ENCODE measurements at regions not wholly inside any gene's neighbourhood (a gene's known extent, or its start where the extent isn't known, plus 50 kb on each side); places are given as distances from the start of the nearest gene placed in this dataset.

DNA sequence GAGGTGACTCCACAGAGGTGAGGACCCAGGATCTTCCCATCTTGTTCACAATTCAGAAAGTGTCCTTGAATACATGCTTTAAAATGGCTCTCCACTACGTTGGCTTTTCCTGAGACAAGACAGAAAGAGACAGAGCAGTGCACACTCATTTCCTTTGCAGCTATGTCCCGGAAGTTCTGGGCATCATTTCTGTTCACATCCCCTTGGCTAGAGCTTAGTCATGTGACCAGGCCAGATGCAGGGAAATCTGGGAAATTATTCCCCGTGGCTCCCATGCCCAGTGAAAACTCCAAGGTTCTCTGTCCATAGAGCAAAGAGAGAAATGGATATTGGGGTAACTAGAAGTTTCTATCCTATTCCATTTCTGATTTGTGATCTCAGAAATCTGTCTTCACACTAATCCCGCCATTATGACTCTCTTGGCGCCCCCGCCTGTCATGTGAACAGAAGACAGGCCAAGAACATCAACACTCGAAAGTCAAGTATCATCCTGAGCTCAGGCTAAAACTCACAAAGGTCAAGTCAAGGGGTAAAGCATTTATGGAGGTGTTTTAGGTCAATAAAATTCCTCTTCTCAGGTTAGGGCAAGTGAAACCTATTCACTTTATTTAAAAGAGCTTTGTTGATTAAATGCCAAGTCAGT lies 251.4 kb upstream of the HABP2 start:
- no peaks in the 10 kb centered on the region for H3K9me3 Mint-ChIP-seq (ENCODE audit: unreplicated experiment)
- DNase-seq (ENCODE audit: extremely low spot score, unreplicated experiment) = no peak
- H3K4me1 Mint-ChIP-seq (ENCODE audit: unreplicated experiment) = peaks cover 63% of the 10 kb centered on the region
- H3K4me3 Mint-ChIP-seq (ENCODE audit: unreplicated experiment) = no peak overlapping the region
- H3K27ac Mint-ChIP-seq (ENCODE audit: unreplicated experiment) = no peak overlapping the region
- TF ChIP-seq, protein P1, sequence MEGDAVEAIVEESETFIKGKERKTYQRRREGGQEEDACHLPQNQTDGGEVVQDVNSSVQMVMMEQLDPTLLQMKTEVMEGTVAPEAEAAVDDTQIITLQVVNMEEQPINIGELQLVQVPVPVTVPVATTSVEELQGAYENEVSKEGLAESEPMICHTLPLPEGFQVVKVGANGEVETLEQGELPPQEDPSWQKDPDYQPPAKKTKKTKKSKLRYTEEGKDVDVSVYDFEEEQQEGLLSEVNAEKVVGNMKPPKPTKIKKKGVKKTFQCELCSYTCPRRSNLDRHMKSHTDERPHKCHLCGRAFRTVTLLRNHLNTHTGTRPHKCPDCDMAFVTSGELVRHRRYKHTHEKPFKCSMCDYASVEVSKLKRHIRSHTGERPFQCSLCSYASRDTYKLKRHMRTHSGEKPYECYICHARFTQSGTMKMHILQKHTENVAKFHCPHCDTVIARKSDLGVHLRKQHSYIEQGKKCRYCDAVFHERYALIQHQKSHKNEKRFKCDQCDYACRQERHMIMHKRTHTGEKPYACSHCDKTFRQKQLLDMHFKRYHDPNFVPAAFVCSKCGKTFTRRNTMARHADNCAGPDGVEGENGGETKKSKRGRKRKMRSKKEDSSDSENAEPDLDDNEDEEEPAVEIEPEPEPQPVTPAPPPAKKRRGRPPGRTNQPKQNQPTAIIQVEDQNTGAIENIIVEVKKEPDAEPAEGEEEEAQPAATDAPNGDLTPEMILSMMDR (IDR thresholded peaks at IDR 0.05) = no peak
- H3K36me3 Mint-ChIP-seq (ENCODE audit: unreplicated experiment) = peaks cover 3% of the 10 kb centered on the region
- no peaks in the 10 kb centered on the region for H3K27me3 Mint-ChIP-seq (ENCODE audit: unreplicated experiment)

DNA sequence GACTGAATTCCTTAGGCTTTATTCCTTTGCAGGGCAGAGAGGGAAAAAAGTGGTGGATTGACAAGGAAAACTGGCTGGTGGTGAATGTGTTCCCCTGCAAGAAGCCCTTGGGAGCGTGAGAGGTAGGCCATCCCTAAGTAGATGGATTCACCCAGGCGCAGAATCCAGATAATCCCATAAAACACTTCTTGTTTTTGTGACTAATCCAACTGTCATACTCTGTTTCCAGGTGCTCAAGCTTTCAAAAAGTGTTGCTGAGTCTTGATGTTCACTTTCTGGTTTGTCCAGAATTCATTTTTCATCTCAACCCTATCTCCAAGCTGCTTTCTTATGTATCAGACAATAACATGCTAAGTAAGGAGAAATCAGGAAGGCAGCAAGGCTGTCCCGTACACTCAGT lies 250.8 kb upstream of the HABP2 start:
- TF ChIP-seq, protein P1 (IDR thresholded peaks at IDR 0.05) = no peak
- peaks cover 3% of the 10 kb centered on the region for H3K36me3 Mint-ChIP-seq (ENCODE audit: unreplicated experiment)
- H3K4me1 Mint-ChIP-seq (ENCODE audit: unreplicated experiment) = peaks cover 59% of the 10 kb centered on the region
- H3K27ac Mint-ChIP-seq (ENCODE audit: unreplicated experiment) = no peak overlapping the region
- H3K27me3 Mint-ChIP-seq (ENCODE audit: unreplicated experiment) = no peaks in the 10 kb centered on the region
- no peak overlapping the region for H3K4me3 Mint-ChIP-seq (ENCODE audit: unreplicated experiment)
- no peaks in the 10 kb centered on the region for H3K9me3 Mint-ChIP-seq (ENCODE audit: unreplicated experiment)
- DNase-seq (ENCODE audit: extremely low spot score, unreplicated experiment) = no peak

DNA sequence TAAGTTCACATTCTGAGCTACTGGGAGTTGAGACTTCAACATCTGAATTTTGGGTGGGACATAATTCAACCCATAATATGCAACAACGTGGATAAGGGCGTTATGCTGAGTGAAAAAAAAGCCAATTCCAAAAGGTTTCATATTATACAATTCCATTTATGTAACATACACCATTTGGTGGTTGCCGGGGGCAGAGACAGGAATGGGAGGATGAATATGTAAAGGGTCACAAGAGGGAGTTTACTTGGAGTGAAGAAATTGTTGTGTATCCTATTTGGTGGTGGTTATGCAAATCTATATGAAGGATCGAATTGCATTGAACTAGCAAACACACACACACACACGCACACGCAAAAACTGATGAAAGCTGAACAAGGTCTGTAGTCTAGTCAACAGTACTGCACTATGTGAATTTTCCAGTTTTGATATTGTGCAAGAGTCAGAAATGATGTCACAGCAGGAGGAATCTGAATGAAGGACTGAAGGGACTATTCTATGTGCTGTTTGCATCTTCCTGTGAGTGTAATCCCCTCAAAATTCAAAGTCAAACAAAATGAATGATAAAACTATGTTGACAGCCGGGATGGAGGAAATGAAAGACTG lies 249.2 kb upstream of the HABP2 start:
- Mint-ChIP-seq H3K4me3 (ENCODE audit: unreplicated experiment) (no peak overlapping the region), H3K9me3 (ENCODE audit: unreplicated experiment) (no peaks in the 10 kb centered on the region), H3K27ac (ENCODE audit: unreplicated experiment) (peak overlapping the region; percentile 39), H3K36me3 (ENCODE audit: unreplicated experiment) (peaks cover 3% of the 10 kb centered on the region), H3K27me3 (ENCODE audit: unreplicated experiment) (no peaks in the 10 kb centered on the region), H3K4me1 (ENCODE audit: unreplicated experiment) (peaks cover 43% of the 10 kb centered on the region)
- TF ChIP-seq, protein P1 (IDR thresholded peaks at IDR 0.05) = no peak
- no peak for DNase-seq (ENCODE audit: extremely low spot score, unreplicated experiment)

DNA sequence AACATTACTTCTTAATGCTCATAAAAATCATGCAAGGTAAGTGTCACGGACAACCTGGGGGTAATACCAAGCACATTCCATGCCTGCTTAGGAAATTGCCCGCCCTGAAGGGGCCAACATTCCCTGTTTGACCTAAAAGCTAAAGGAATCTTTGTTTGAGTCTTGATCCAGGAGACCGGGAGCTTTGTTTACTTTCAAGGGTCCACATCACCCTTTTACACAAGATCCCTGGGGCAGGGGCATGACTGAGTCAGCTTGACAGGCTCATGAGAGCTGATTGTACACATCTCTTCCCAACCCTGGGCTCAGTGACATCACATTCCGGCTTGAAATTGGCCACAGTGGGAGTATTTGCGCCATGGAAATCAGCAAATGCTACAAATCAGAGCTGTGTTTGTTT lies 248.1 kb upstream of the HABP2 start:
- H3K27me3 Mint-ChIP-seq (ENCODE audit: unreplicated experiment) = no peaks in the 10 kb centered on the region
- peak overlapping the region; percentile 59 for H3K27ac Mint-ChIP-seq (ENCODE audit: unreplicated experiment)
- TF ChIP-seq, protein P1 (IDR thresholded peaks at IDR 0.05) = no peak
- DNase-seq (ENCODE audit: extremely low spot score, unreplicated experiment) = no peak
- no peaks in the 10 kb centered on the region for H3K9me3 Mint-ChIP-seq (ENCODE audit: unreplicated experiment)
- H3K36me3 Mint-ChIP-seq (ENCODE audit: unreplicated experiment) = no peaks in the 10 kb centered on the region
- peaks cover 32% of the 10 kb centered on the region for H3K4me1 Mint-ChIP-seq (ENCODE audit: unreplicated experiment)
- no peak overlapping the region for H3K4me3 Mint-ChIP-seq (ENCODE audit: unreplicated experiment)

DNA sequence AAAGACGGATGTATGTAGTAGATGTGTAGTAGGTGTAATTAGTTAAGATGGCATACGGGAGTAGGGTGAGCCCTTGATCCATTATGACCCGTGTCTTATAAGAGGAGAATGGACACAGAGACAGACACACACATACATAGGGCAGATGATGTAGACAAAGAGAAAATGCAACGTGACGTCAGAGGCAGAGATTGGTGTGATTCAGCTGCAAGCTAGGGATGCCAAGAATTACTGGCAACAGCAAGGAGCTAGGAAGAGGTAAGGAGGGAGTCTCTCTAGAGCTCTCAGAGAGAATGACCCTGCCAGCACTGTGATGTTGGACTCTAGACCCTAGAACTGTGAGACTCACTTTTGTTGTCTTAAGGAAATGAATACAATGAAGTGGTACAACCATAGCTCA lies 247.0 kb upstream of the HABP2 start:
- TF ChIP-seq, protein P1 (IDR thresholded peaks at IDR 0.05) = no peak
- DNase-seq (ENCODE audit: extremely low spot score, unreplicated experiment) = no peak
- peaks cover 32% of the 10 kb centered on the region for H3K4me1 Mint-ChIP-seq (ENCODE audit: unreplicated experiment)
- H3K27me3 Mint-ChIP-seq (ENCODE audit: unreplicated experiment) = no peaks in the 10 kb centered on the region
- no peaks in the 10 kb centered on the region for H3K9me3 Mint-ChIP-seq (ENCODE audit: unreplicated experiment)
- no peak overlapping the region for H3K27ac Mint-ChIP-seq (ENCODE audit: unreplicated experiment)
- no peak overlapping the region for H3K4me3 Mint-ChIP-seq (ENCODE audit: unreplicated experiment)
- no peaks in the 10 kb centered on the region for H3K36me3 Mint-ChIP-seq (ENCODE audit: unreplicated experiment)

Data from osteocyte (in vitro differentiated cells).